Breast epithelium (tissue), 3 donors: ENCODE measurements at regions not wholly inside any gene's neighbourhood (a gene's known extent, or its start where the extent isn't known, plus 50 kb on each side); places are given as distances from the start of the nearest gene placed in this dataset.

Source experiments
- POLR2A ChIP-seq: fragments of 450-650 bp; IDR thresholded peaks from one replicate; pipeline ENCODE4 v1.6.1; 2016; ENCODE audit warnings: antibody characterized with exemption, mild to moderate bottlenecking, moderate library complexity
- POLR2AphosphoS5 ChIP-seq, 3 donors: sonication (generic); formaldehyde crosslinking; IDR thresholded peaks; one replicate each; pipeline ENCODE4 v1.6.1; 2017; ENCODE audit warnings: antibody characterized with exemption in 3 of 3
- TF ChIP-seq, protein P1 (sequence below), 3 donors: fragments of 450-650 bp; IDR thresholded peaks; one replicate each; pipeline ENCODE4 v1.5.1; 2016 to 2017; ENCODE audit warnings: antibody characterized with exemption in 3 of 3, mild to moderate bottlenecking in 3 of 3, moderate library complexity in 3 of 3

DNA sequence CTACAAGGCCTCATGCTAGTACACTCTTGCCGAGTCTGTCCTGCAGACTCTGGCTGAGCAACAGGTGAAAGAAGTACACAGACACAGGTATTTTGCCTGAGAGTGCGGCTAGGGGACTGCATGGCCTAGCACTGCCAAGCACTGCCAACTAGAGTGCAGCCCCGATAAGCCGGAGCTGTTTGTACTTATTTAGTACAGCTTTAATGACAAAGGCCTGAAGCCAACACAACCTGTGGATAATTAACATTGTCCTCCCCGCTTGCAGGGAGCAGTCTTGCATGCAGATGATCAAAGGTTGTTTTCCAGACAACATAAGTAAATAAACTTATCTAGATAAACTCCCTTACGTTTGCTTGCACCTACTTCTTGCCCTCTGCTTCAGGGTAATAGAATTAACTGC is 63.7 kb upstream of the MMADHC start:
- TF ChIP-seq, protein P1, sequence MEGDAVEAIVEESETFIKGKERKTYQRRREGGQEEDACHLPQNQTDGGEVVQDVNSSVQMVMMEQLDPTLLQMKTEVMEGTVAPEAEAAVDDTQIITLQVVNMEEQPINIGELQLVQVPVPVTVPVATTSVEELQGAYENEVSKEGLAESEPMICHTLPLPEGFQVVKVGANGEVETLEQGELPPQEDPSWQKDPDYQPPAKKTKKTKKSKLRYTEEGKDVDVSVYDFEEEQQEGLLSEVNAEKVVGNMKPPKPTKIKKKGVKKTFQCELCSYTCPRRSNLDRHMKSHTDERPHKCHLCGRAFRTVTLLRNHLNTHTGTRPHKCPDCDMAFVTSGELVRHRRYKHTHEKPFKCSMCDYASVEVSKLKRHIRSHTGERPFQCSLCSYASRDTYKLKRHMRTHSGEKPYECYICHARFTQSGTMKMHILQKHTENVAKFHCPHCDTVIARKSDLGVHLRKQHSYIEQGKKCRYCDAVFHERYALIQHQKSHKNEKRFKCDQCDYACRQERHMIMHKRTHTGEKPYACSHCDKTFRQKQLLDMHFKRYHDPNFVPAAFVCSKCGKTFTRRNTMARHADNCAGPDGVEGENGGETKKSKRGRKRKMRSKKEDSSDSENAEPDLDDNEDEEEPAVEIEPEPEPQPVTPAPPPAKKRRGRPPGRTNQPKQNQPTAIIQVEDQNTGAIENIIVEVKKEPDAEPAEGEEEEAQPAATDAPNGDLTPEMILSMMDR (IDR thresholded peaks at IDR 0.05): no peak
- TF ChIP-seq POLR2A (no peak), POLR2AphosphoS5 (IDR thresholded peaks at IDR 0.05) (no peak)
